DOHH2 (cell line): ENCODE measurements at regions not wholly inside any gene's neighbourhood (a gene's known extent, or its start where the extent isn't known, plus 50 kb on each side); places are given as distances from the start of the nearest gene placed in this dataset.
"Not testable (repeated sequence)": the region's sequence is repeated elsewhere in the genome, so short reads cannot be mapped to it uniquely, and the experiment has no call there.

ENCODE experiments used
- EZH2phosphoT487 ChIP-seq: fragments of 200-600 bp; sonication (generic); IDR thresholded peaks from 2 replicates; pipeline ENCODE4 v1.6.1; 2017; ENCODE audit warnings: borderline replicate concordance, mild to moderate bottlenecking, antibody characterized with exemption, low read length, moderate library complexity, mixed read lengths
- TF ChIP-seq, protein P1 (sequence below): fragments of 200-600 bp; sonication (generic); IDR thresholded peaks from one replicate; pipeline ENCODE4 v1.5.1; 2014; ENCODE audit warnings: antibody characterized with exemption, mild to moderate bottlenecking, low read depth, low read length; ENCODE audit not compliant: poor library complexity, severe bottlenecking

DNA sequence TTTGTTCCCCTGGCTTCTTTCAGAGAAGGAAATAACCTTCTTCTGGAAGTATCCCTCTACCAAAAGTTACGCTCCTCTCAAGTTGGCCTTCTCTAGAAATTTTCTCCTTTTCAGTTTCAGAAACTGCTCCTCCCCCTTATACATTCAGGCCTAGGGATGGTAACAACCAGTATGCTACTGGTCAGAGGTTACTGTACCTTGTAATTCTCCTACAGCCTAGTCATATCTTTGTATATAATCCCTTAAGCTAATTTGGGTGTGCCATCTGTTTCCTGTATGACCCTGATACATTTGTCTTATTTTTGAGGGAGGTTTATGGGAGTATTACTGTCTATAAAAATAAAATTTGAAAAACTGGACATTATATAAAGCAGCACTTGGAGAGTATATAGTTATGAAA is 98.0 kb upstream of the NOTCH2NLA start:
- TF ChIP-seq, protein P1, sequence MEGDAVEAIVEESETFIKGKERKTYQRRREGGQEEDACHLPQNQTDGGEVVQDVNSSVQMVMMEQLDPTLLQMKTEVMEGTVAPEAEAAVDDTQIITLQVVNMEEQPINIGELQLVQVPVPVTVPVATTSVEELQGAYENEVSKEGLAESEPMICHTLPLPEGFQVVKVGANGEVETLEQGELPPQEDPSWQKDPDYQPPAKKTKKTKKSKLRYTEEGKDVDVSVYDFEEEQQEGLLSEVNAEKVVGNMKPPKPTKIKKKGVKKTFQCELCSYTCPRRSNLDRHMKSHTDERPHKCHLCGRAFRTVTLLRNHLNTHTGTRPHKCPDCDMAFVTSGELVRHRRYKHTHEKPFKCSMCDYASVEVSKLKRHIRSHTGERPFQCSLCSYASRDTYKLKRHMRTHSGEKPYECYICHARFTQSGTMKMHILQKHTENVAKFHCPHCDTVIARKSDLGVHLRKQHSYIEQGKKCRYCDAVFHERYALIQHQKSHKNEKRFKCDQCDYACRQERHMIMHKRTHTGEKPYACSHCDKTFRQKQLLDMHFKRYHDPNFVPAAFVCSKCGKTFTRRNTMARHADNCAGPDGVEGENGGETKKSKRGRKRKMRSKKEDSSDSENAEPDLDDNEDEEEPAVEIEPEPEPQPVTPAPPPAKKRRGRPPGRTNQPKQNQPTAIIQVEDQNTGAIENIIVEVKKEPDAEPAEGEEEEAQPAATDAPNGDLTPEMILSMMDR: not testable (repeated sequence)
- not testable (repeated sequence) for TF ChIP-seq EZH2phosphoT487
